ENCODE measurements at regions not wholly inside any gene's neighbourhood (a gene's known extent, or its start where the extent isn't known, plus 50 kb on each side); places are given as distances from the start of the nearest gene placed in this dataset.

GRCh38 chr6:96276856-96277255 lies 244.8 kb upstream of the UFL1 start:
- TF ChIP-seq CTCF (conservative IDR thresholded peaks at IDR 0.05; ENCODE audit: low read depth in 2 of 2) (no peak), REST (IDR thresholded peaks at IDR 0.05; ENCODE audit: unreplicated experiment) (no peak), EZH2phosphoT487 (IDR thresholded peaks at IDR 0.05; ENCODE audit: unreplicated experiment) (no peak)

Data from GM23338 (cell line).